IMR-90 (cell line): ENCODE measurements at regions not wholly inside any gene's neighbourhood (a gene's known extent, or its start where the extent isn't known, plus 50 kb on each side); places are given as distances from the start of the nearest gene placed in this dataset.

ENCODE experiments used
- ATAC-seq: fragments of 200-7000 bp; cut with Tn5 transposase; 2 replicates; pipeline ENCODE4 v1.9.1; 2020; ENCODE audit warnings: low read depth, mild to moderate bottlenecking, moderate library complexity
- BruUV-seq: library from RNA; stranded (reverse); fragments of 400-500 nt; replicated peaks from 2 replicates; lab custom pipeline; 2021; lab: Mats Ljungman, UMichigan
- CTCF ChIA-PET: fragments of 300-600 bp; formaldehyde crosslinking; extraction: SDS; loops from one replicate; lab custom pipeline; 2021; ENCODE audit warnings: antibody characterized with exemption; lab: Yijun Ruan, JAX
- POLR2A ChIA-PET: fragments of 300-600 bp; sonication (Branson Sonifier 250); formaldehyde crosslinking; loops from one replicate; lab custom pipeline; 2022; ENCODE audit warnings: antibody characterized with exemption; ENCODE audit not compliant: unreplicated experiment; lab: Charles Lee
- DNase-seq: peaks from one replicate; pipeline ENCODE4 v3.0.0; 2013
- H2AFZ ChIP-seq: replicated peaks from 2 replicates; pipeline ENCODE3; 2013; ENCODE audit warnings: low read length, mild to moderate bottlenecking; ENCODE audit not compliant: poor library complexity
- H2AK5ac ChIP-seq: 2 replicates; pipeline ENCODE4 v1.6.1; 2013; ENCODE audit warnings: low read depth, low read length, inconsistent platforms
- H2AK9ac ChIP-seq: replicated peaks from 2 replicates; pipeline ENCODE3; 2013; ENCODE audit warnings: mild to moderate bottlenecking, low read depth, low read length, moderate library complexity; ENCODE audit not compliant: poor library complexity
- H2BK120ac ChIP-seq: 2 replicates; pipeline ENCODE4 v1.6.1; 2013; ENCODE audit warnings: low read depth, low read length, inconsistent platforms
- H2BK15ac ChIP-seq: 3 replicates; pipeline ENCODE4 v1.6.1; 2013; ENCODE audit warnings: low read depth, low read length, inconsistent platforms
- H2BK20ac ChIP-seq: 2 replicates; pipeline ENCODE4 v1.6.1; 2013; ENCODE audit warnings: low read depth, mild to moderate bottlenecking, inconsistent platforms, low read length, moderate library complexity
- H2BK5ac ChIP-seq: 2 replicates; pipeline ENCODE4 v1.6.1; 2013; ENCODE audit warnings: mild to moderate bottlenecking, low read depth, low read length, inconsistent platforms; ENCODE audit not compliant: poor library complexity, severe bottlenecking
- H3K14ac ChIP-seq: replicated peaks from 2 replicates; pipeline ENCODE4 v1.6.1; 2013; ENCODE audit warnings: low read depth, low read length, inconsistent platforms
- H3K18ac ChIP-seq: 2 replicates; pipeline ENCODE4 v1.6.1; 2013; ENCODE audit warnings: low read depth, low read length, control low read depth
- H3K23ac ChIP-seq: 2 replicates; pipeline ENCODE4 v1.6.1; 2013; ENCODE audit warnings: low read depth, low read length, inconsistent platforms
- H3K27ac ChIP-seq: 2 replicates; pipeline ENCODE4 v1.5.1; 2013; ENCODE audit warnings: mild to moderate bottlenecking, control low read depth, low read length; ENCODE audit not compliant: insufficient read depth
- H3K27me3 ChIP-seq: 2 replicates; pipeline ENCODE4 v1.6.1; 2013; ENCODE audit warnings: low read length; ENCODE audit not compliant: control insufficient read depth, insufficient read depth
- H3K36me3 ChIP-seq: 2 replicates; pipeline ENCODE4 v1.6.1; 2013; ENCODE audit warnings: low read length, mixed read lengths; ENCODE audit not compliant: control insufficient read depth, insufficient read depth
- H3K4ac ChIP-seq: 2 replicates; pipeline ENCODE4 v1.6.1; 2013; ENCODE audit warnings: low read depth, low read length, inconsistent platforms
- H3K4me1 ChIP-seq: 2 replicates; pipeline ENCODE4 v1.6.1; 2013; ENCODE audit warnings: low read length, mixed read lengths; ENCODE audit not compliant: control insufficient read depth, insufficient read depth
- H3K4me2 ChIP-seq: 2 replicates; pipeline ENCODE4 v1.6.1; 2013; ENCODE audit warnings: low read depth, mild to moderate bottlenecking, control low read depth, low read length, moderate library complexity
- H3K4me3 ChIP-seq: 2 replicates; pipeline ENCODE4 v1.5.1; 2013; ENCODE audit warnings: low read depth, mild to moderate bottlenecking, control low read depth, low read length, moderate library complexity; ENCODE audit not compliant: insufficient read depth
- H3K56ac ChIP-seq: 2 replicates; pipeline ENCODE4 v1.6.1; 2013; ENCODE audit warnings: low read length, inconsistent platforms; ENCODE audit not compliant: insufficient read depth; ENCODE audit errors: extremely low read depth
- H3K79me1 ChIP-seq, 2 experiments: 2 replicates each; pipeline ENCODE4 v1.6.1; 2013; ENCODE audit warnings: low read length in 2 of 2, inconsistent platforms in 1 of 2, low read depth in 1 of 2
- H3K9ac ChIP-seq: 2 replicates; pipeline ENCODE4 v1.6.1; 2013; ENCODE audit warnings: low read depth, low read length, control low read depth
- H3K9me1 ChIP-seq: 2 replicates; pipeline ENCODE4 v1.6.1; 2013; ENCODE audit warnings: low read length, inconsistent platforms; ENCODE audit not compliant: insufficient read depth
- H3K9me3 ChIP-seq: 2 replicates; pipeline ENCODE4 v1.6.1; 2013; ENCODE audit warnings: low read length; ENCODE audit not compliant: control insufficient read depth, insufficient read depth
- H4K20me1 ChIP-seq: 2 replicates; pipeline ENCODE4 v1.6.1; 2013; ENCODE audit warnings: low read length, inconsistent platforms; ENCODE audit not compliant: insufficient read depth
- H4K5ac ChIP-seq: 2 replicates; pipeline ENCODE4 v1.6.1; 2013; ENCODE audit warnings: mild to moderate bottlenecking, low read depth, low read length, control low read depth
- H4K8ac ChIP-seq, 2 experiments: 2 replicates each; pipeline ENCODE4 v1.6.1; 2013; ENCODE audit warnings: low read depth in 2 of 2, low read length in 2 of 2, control low read depth in 1 of 2, inconsistent platforms in 1 of 2
- H4K91ac ChIP-seq: 2 replicates; pipeline ENCODE4 v1.6.1; 2013; ENCODE audit warnings: low read depth, low read length, inconsistent platforms; ENCODE audit not compliant: insufficient read depth
- MAZ ChIP-seq: IDR thresholded peaks from 2 replicates; pipeline ENCODE4 v1.6.1; 2012; ENCODE audit warnings: low read depth, mild to moderate bottlenecking, low read length, improper control_type of control experiment, moderate library complexity, borderline replicate concordance
- dilution Hi-C: fragments of 300-500 bp; cut with HindIII; formaldehyde crosslinking; loops from one replicate; pipeline ENCODE4 v1.14.3; 2018; ENCODE audit warnings: low sequenced_read_pairs; ENCODE audit not compliant: unreplicated experiment
- in situ Hi-C: fragments of 300-500 bp; cut with MboI; formaldehyde crosslinking; loops from 3 replicates; pipeline ENCODE4 v1.14.3; 2019; ENCODE audit warnings: low sequenced_read_pairs, inconsistent platforms, mixed read lengths
- intact Hi-C: fragments of 100-400 bp; cut with micrococcal nuclease; formaldehyde crosslinking; loops from 2 replicates; pipeline ENCODE4 v1.10.0; 2022

DNA sequence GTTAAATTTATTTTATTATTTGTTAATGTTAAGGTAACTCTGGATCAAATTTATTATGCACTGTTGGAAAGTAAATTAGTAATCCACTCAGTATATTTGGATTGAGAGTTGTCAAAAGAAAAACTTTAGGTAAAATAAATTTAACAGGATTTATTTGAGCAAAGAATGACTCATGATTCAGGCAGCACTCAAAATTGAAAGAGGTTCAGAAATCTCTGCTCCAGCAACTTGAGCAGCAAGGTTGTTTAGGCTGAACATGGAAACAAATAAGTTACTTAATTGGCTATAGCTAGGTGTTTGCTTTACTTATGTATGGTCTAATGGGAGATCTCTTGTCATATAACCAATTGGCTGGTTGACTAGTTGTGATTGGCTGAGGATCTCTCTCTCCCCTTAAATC, 296.2 kb upstream of the EDIL3 start:
- in situ Hi-C loops, result no loop called here
- Histone ChIP-seq H3K56ac (no peak overlapping the region), H3K4me3 (no peak overlapping the region), H4K91ac (no peak overlapping the region), H2AK5ac (no peak overlapping the region), H3K18ac (no peak overlapping the region), H3K23ac (no peak overlapping the region), H2AFZ (no peak overlapping the region), H4K8ac (no peak overlapping the region), H2BK20ac (no peak overlapping the region), H3K4me2 (no peak overlapping the region), H3K9me3 (no peaks in the 10 kb centered on the region), H2AK9ac (no peak overlapping the region), H3K9ac (no peak overlapping the region), H2BK5ac (no peak overlapping the region), H3K9me1 (no peaks in the 10 kb centered on the region), H3K36me3 (no peaks in the 10 kb centered on the region), H3K27me3 (no peaks in the 10 kb centered on the region), H3K27ac (no peak overlapping the region), H3K4me1 (no peaks in the 10 kb centered on the region), H3K14ac (no peak overlapping the region), H2BK120ac (no peak overlapping the region), H2BK15ac (no peak overlapping the region), H4K20me1 (no peaks in the 10 kb centered on the region), H3K4ac (no peak overlapping the region), H4K5ac (no peak overlapping the region), H3K79me1 (no peaks in the 10 kb centered on the region)
- ChIA-PET CTCF (interaction anchor here (0.8 kb wide), 1 partner anchor 11 kb away, joined by 3 read pairs; no protein-coding TSS in a partner anchor), POLR2A (no interaction called here)
- DNase-seq (no peak), ATAC-seq (no peak)
- TF ChIP-seq MAZ, result no peak
- BruUV-seq, result no TSS peak
- intact Hi-C loops, result no loop called here
- dilution Hi-C loops, result no loop called here
